ENCODE measurements at regions not wholly inside any gene's neighbourhood (a gene's known extent, or its start where the extent isn't known, plus 50 kb on each side); places are given as distances from the start of the nearest gene placed in this dataset.
A peak's percentile ranks its signal among the peaks of the same experiment; 100 is the strongest.

GRCh38 chr18:72470391-72470790, 73.8 kb downstream of the CBLN2 start:
- DNase-seq = no peak

DNA sequence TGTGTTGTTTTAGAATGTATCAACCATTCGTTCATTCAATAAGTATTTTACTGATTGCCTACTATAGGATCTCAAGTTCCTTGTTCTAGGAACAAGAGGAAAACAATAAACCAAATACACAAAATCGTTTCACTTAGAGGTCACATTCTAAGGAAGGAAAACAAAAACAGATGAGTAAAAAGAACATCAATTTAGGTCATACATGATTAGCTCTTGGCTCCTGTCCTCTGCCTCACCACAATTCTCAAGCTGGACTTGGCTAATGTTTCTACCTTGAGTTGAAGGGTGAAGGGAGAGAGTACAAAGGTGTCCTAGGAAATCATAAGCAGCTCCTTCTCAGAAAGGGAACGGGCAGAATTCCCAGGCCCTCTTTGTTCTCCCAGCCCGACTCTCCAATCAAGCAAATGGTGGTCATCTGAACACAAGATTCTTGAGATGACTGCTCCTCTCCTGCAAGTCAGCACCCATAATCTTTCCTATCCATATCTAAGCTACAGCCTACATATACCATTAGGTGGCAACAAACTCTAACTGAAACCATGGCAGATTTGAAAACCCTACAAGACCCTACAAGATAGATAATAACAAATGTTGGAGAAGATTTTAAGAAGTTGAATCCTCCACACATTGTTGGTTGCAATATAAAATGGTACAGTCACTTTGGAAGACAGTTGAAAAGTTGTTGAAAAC, 76.0 kb downstream of the CBLN2 start:
- no peak for DNase-seq

- DNase-seq = no peak
Measured at GRCh38 chr18:72460210-72460680, 83.9 kb downstream of the CBLN2 start.

DNA sequence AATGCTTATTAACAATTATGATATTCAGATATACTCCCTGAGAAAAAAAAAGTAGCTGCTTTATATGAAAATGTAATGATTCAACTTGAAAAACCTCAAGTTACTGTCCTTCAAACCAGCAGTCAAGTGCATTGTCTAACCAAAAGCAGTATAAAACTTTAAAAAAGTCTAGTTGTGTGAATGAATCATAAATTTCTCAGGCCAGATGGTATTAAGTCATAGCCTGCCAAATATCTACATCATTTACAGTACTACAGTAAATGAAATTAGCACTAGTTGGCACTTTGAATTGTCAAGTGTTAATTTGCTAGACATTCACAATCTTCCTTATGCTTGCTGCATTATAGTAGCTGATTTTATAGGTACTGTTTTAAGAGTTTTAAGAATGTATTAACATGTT, 85.9 kb downstream of the CBLN2 start:
- DNase-seq = no peak

- no peak for DNase-seq
Measured at GRCh38 chr18:72456802-72457201, 87.3 kb downstream of the CBLN2 start.

- DNase-seq = no peak
Measured at GRCh38 chr18:72452328-72452727, 91.8 kb downstream of the CBLN2 start.

GRCh38 chr18:72444798-72445155, 99.4 kb downstream of the CBLN2 start:
- no peak for DNase-seq

GRCh38 chr18:72444111-72444797, 99.9 kb downstream of the CBLN2 start:
- no peak for DNase-seq

- no peak for DNase-seq
Measured at GRCh38 chr18:72436401-72436800, 107.7 kb downstream of the CBLN2 start.

DNA sequence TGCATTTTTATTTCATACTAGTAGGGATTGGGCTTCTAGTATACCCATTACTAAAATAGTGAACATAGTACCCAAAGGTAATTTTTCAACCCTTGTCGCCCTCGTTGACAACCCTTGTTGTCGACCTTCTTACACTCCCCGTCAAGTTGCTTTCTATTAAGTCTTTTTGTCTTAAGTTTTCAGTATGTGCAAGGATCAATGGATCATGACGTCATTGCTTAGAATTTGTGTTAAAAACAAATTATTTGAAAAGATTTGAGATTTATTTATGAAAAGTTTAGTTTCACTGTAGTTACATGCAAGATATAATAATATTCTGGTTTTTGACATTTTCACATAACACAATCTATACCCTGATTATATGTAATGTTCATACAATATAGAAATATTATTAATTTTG, 110.4 kb downstream of the CBLN2 start:
- no peak for DNase-seq

DNA sequence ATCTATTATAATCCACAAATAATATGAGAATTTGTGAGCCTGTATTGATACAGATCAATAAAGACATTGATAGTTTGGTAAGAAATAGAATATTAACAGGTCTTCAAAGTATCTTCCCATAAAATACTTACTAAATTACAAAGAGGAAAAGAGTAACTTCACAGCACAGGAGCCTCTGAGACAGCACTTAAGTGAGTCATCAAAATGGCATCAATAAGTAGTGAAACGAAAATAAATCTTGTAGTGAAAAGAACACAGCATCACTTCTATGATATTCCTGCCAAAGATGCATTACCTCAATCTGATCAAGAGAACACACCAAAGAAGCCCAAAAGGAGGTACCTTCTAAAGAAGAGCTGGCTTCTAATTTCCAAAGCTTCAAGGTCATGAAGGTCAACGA, 116.4 kb downstream of the CBLN2 start:
- DNase-seq = no peak

DNA sequence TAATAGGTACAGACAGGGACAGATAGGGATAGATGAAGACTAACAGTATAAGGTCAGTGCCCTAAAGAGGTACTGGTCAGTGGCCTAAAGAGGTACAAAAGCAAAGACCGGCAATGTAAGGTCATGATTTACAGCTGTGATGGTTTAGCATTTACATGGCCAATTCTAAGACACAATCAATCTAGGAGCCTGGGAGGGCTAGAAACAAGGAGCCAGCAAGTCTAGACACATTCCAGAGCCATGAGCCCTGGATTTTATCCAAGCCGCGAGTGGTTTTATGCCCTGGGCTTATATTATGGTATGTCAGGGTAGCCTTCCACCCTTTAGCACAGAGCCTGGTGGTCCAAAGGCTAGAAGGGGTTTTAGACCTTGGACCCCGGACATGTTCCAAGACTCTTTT, 124.2 kb downstream of the CBLN2 start:
- no peak for DNase-seq

- DNase-seq = no peak
Measured at GRCh38 chr18:72412927-72413326, 131.2 kb downstream of the CBLN2 start.

GRCh38 chr18:72411261-72411660, 132.9 kb downstream of the CBLN2 start:
- DNase-seq = no peak

DNA sequence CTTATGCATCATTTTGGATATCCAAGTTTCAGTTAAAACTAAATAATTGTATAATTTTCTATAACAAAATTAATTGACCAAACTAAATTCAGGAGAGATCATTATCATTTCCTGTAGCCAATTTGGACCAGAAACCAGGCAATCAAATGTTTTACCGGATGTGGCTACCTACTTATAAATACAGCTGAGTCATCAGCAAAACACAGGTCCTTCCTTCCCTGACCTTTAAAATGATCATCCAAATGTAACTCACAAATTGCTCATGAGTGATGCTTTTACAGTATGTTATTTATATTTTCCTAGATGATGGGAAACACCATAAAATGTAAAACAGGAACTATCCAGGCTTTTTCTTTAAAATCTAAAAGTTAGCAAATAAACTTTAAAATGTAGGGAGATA, 133.7 kb downstream of the CBLN2 start:
- DNase-seq = no peak

DNA sequence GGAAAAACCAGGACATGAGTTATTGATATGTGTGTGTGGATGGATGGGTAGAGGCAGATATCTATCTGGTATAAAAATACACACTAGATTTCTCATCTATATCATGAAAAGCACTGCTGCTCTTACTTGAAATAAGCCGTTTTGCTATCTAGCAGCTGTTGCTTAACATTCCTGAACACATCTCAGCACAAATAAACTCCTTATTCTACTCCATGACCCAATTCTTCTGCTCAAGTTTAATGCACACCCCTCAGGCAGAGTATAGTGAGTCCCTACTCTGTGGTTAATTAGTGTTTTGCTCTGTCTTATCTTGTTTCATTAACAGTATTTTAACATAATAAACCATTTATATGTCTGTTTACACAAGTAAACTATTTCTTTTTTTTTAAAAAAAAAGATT, 134.2 kb downstream of the CBLN2 start:
- no peak for DNase-seq

- no peak for DNase-seq
Measured at GRCh38 chr18:72407048-72407447, 137.1 kb downstream of the CBLN2 start.

DNA sequence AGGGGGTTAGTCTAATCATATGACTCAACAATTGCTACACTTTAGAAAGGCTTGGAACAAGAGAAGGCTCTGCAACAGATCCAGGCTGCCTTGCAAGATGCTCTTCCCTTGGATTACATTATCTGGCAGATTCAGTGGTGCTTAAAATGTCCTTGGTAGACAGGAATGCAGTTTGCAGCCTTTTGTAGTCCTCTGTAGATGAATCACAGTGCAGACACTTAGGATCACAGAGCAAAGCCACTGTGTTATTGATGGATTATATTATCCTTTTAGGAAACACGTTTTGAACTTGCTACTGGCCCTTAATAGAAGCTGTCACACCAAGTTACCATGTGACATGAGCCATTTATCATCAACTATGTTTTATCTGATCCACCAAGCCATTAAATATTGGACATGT, 152.2 kb downstream of the CBLN2 start:
- no peak for DNase-seq

DNA sequence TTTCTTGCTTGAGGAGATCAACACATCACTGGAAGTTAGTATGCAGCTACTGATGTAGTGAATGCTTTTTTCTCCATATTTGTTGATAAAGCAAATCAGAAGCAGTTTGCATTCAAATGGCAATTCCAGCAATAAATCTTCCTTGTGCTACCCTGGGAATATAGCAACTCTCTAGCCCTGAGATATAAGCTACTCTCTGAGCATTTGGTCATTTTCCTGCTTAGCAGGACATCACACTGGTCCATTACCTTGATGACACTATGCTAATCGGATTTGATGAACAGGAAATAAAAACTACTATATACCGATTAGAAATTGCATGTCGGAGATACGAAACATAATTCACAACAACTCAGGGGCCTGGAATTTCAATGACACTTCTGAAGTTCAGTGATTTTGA, 152.7 kb downstream of the CBLN2 start:
- no peak for DNase-seq

DNA sequence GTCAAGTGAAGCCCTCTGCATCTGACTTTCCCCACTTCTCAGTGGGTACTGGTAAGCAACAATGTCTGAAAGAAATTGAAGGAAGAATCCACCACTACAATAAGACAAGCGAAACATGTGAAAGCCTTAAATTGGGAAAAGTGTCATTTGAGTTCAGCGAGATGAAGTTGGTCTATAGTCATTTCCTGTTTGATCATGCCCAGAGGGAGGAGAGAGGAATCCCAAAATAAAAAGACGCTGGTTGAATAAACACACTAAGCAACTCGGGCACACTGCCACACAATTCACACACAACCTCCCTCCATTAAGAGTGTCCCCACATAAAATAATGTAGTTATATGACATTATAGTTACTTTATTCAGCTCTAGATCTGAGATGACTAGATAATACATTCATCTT, 166.1 kb downstream of the CBLN2 start:
- DNase-seq = no peak

DNA sequence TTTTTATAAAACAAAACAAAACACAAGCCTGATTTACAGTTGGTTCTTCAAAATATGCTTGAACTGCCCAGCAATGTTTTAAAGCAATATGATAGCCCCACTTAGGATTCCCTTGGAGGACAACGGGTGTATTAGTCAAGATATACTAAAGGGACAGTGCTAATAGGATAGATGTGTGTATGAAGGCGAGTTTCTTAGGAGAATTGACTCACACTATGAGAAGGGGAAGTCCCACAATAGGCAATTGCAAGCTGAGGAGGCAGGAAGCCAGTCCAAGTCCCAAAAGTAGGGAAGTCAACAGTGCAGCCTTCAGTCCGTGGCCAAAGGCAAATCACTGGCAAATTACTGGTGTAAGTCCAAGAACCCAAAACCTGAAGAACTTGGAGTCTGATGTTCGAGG, 167.9 kb downstream of the CBLN2 start:
- DNase-seq = no peak

DNA sequence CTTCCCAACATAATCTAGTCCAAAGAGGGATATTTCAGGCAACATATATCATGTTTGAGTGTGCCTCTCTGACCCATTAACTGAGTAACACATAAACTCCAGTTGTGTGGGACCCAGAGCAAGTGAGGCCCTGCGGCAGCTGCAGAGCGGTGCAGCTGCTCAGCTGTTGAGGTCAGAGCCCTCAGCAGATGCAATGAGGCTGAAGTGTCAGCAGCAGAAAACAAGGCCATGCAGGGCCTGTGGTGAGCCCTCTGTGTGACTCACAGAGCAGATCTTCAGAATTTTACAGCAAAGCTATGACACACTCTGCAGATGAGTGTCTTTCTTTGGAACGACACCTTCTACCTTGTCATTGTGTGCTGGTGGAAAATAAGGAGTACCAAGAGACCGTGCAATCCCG, 168.5 kb downstream of the CBLN2 start:
- peak; percentile 53 for DNase-seq

GRCh38 chr18:72372076-72372475, 172.1 kb downstream of the CBLN2 start:
- no peak for DNase-seq

GRCh38 chr18:72368308-72368707, 175.8 kb downstream of the CBLN2 start:
- no peak for DNase-seq

DNA sequence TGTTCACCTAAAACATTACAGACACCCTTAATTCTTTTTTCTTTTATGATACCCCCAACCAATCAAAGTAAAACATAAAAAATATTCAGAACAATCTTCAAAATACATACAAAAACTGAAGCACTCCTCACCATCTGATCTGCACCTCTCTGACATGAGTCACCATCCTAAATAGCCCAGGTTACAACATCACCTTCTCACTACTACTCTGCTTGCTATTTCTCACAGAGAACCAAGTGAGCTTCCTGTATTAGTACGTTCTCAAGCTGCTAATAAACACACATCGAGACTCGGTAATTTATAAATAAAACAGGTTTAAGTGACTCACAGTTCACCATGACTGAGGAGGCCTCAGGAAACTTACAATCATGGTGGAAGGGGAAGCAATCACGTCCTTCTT, 183.5 kb downstream of the CBLN2 start:
- no peak for DNase-seq
